A549 (cell line): ENCODE measurements at regions not wholly inside any gene's neighbourhood (a gene's known extent, or its start where the extent isn't known, plus 50 kb on each side); places are given as distances from the start of the nearest gene placed in this dataset.
A peak's percentile ranks its signal among the peaks of the same experiment; 100 is the strongest.

ENCODE experiments used
- ATAC-seq, 2 experiments: fragments of 200-7000 bp in 1 of 2; fragments of >200 bp in 1 of 2; cut with Nextera tagmentation in 1 of 2; cut with Tn5 transposase in 1 of 2; 3 replicates each; pipeline versions ENCODE4 v1.8.0 to v1.9.1; 2018 to 2020; ENCODE audit warnings: mild to moderate bottlenecking in 1 of 2, moderate library complexity in 1 of 2
- CTCF ChIA-PET: fragments of 300-600 bp; sonication (Branson Sonifier 250); formaldehyde crosslinking; extraction: SDS; loops from one replicate; lab custom pipeline; 2021; ENCODE audit warnings: antibody characterized with exemption, inconsistent platforms; lab: Yijun Ruan, JAX
- POLR2A ChIA-PET: fragments of 350-600 bp; formaldehyde crosslinking; extraction: SDS; loops from one replicate; lab custom pipeline; 2021; ENCODE audit warnings: antibody characterized with exemption, inconsistent platforms; lab: Yijun Ruan, JAX
- DNase-seq, 2 experiments: peaks; one replicate each; pipeline versions ENCODE4 v3.0.0 to v3.0.0-alpha.2; 2011 to 2016; ENCODE audit warnings: low read depth in 1 of 2, low spot score in 1 of 2
- FAIRE-seq: peaks from 2 replicates; lab custom pipeline; 2011; peaks lifted over from hg19 to GRCh38; lab: Jason Lieb, UNC
- H3K27ac ChIP-seq, 2 experiments: fragments of >200 bp; sonication (Bioruptor Twin); formaldehyde crosslinking; 3 replicates each; pipeline ENCODE4 v1.5.1; 2016 to 2017
- H3K4me1 ChIP-seq: fragments of >200 bp; sonication (Bioruptor Twin); formaldehyde crosslinking; 3 replicates; pipeline ENCODE4 v1.6.1; 2016
- H3K4me2 ChIP-seq: fragments of >200 bp; sonication (Bioruptor Twin); formaldehyde crosslinking; 3 replicates; pipeline ENCODE4 v1.6.1; 2016
- H3K4me3 ChIP-seq: fragments of >200 bp; sonication (Bioruptor Twin); formaldehyde crosslinking; 3 replicates; pipeline ENCODE4 v1.5.1; 2016
- H3K9me3 ChIP-seq: fragments of >200 bp; sonication (Bioruptor Twin); formaldehyde crosslinking; 3 replicates; pipeline ENCODE4 v1.6.1; 2016
- CEBPB ChIP-seq, 2 experiments: fragments of >200 bp in 1 of 2; sonication (Bioruptor Twin) in 1 of 2; formaldehyde crosslinking in 1 of 2; IDR thresholded peaks; 2 replicates each; pipeline ENCODE4 v1.6.1; 2012 to 2016
- CHD4 ChIP-seq: fragments of 200-600 bp; sonication (generic); IDR thresholded peaks from 2 replicates; pipeline ENCODE4 v1.6.1; 2016; ENCODE audit warnings: antibody characterized with exemption, mild to moderate bottlenecking, borderline replicate concordance
- EHMT2 ChIP-seq: fragments of 200-600 bp; sonication (generic); IDR thresholded peaks from 2 replicates; pipeline ENCODE4 v1.6.1; 2016; ENCODE audit warnings: antibody characterized with exemption, low read depth, mild to moderate bottlenecking, moderate library complexity
- ESRRA ChIP-seq: fragments of 150-350 bp; IDR thresholded peaks from 2 replicates; pipeline ENCODE4 v1.6.1; 2014; ENCODE audit warnings: mild to moderate bottlenecking, low read length, borderline replicate concordance
- FOSB ChIP-seq: fragments of 250-450 bp; sonication (Bioruptor Pico); IDR thresholded peaks from 2 replicates; pipeline ENCODE4 v1.5.0; 2020; ENCODE audit warnings: mild to moderate bottlenecking, moderate library complexity
- GATA3 ChIP-seq: IDR thresholded peaks from 2 replicates; pipeline ENCODE4 v1.6.1; 2012; ENCODE audit warnings: borderline replicate concordance
- HDAC2 ChIP-seq: fragments of 200-600 bp; sonication (generic); IDR thresholded peaks from 2 replicates; pipeline ENCODE4 v1.6.1; 2016
- HOXA7 ChIP-seq: fragments of 250-450 bp; sonication (Bioruptor Pico); IDR thresholded peaks from 2 replicates; pipeline ENCODE4 v1.5.0; 2020; ENCODE audit warnings: mild to moderate bottlenecking, moderate library complexity
- JUN ChIP-seq, 2 experiments: fragments of >200 bp; sonication (Bioruptor Twin); formaldehyde crosslinking; IDR thresholded peaks; 2 replicates in 1 of 2; 3 replicates in 1 of 2; pipeline ENCODE4 v1.6.1; 2016 to 2017
- KDM5A ChIP-seq: fragments of 200-600 bp; sonication (generic); IDR thresholded peaks from 2 replicates; pipeline ENCODE4 v1.6.1; 2016; ENCODE audit warnings: antibody characterized with exemption, mild to moderate bottlenecking
- MAX ChIP-seq: IDR thresholded peaks from 2 replicates; pipeline ENCODE4 v1.6.1; 2012
- MAZ ChIP-seq: fragments of 150-350 bp; IDR thresholded peaks from 2 replicates; pipeline ENCODE4 v1.6.1; 2014; ENCODE audit warnings: antibody characterized with exemption, low read depth, low read length, borderline replicate concordance
- PHF8 ChIP-seq: fragments of 200-600 bp; sonication (generic); IDR thresholded peaks from 2 replicates; pipeline ENCODE4 v1.6.1; 2016; ENCODE audit warnings: low read depth, mild to moderate bottlenecking, antibody characterized with exemption, moderate library complexity, borderline replicate concordance
- RCOR1 ChIP-seq: fragments of 150-350 bp; IDR thresholded peaks from 2 replicates; pipeline ENCODE4 v1.6.1; 2014; ENCODE audit warnings: antibody characterized with exemption, low read length, low read depth
- RFX5 ChIP-seq: fragments of 450-650 bp; IDR thresholded peaks from 2 replicates; pipeline ENCODE4 v1.7.1; 2014; ENCODE audit warnings: antibody characterized with exemption, mild to moderate bottlenecking, moderate library complexity
- SREBF2 ChIP-seq: fragments of 450-650 bp; IDR thresholded peaks from 2 replicates; pipeline ENCODE4 v1.6.1; 2014; ENCODE audit warnings: mild to moderate bottlenecking, moderate library complexity
- TFCP2L1 ChIP-seq: fragments of 250-450 bp; sonication (Bioruptor Pico); IDR thresholded peaks from 2 replicates; pipeline ENCODE4 v1.5.0; 2021; ENCODE audit warnings: mild to moderate bottlenecking
- TP53 ChIP-seq: fragments of 250-450 bp; sonication (Bioruptor Pico); IDR thresholded peaks from 2 replicates; pipeline ENCODE4 v1.5.0; 2021; ENCODE audit warnings: mild to moderate bottlenecking, moderate library complexity
- ZC3H11A ChIP-seq: fragments of 450-650 bp; IDR thresholded peaks from 2 replicates; pipeline ENCODE4 v1.6.1; 2014; ENCODE audit warnings: antibody characterized with exemption, mild to moderate bottlenecking
- ZSCAN20 ChIP-seq: fragments of 250-450 bp; sonication (Bioruptor Pico); IDR thresholded peaks from 2 replicates; pipeline ENCODE4 v1.8.0; 2022; ENCODE audit warnings: mild to moderate bottlenecking, moderate library complexity
- WGBS: methylation state at CpG from one replicate; pipeline ENCODE4 v1.1.6; 2017; ENCODE audit errors: missing lambda C conversion rate; 5-methylcytosine and 5-hydroxymethylcytosine counted together
- TF ChIP-seq, protein P1 (sequence below): fragments of 250-450 bp; sonication (Bioruptor Pico); IDR thresholded peaks from 2 replicates; pipeline ENCODE4 v1.5.0; 2020; ENCODE audit warnings: low read depth, mild to moderate bottlenecking, moderate library complexity
- TF ChIP-seq, protein P2 (sequence below): fragments of >200 bp; sonication (Bioruptor Twin); formaldehyde crosslinking; IDR thresholded peaks from 3 replicates; pipeline ENCODE4 v1.6.1; 2016

GRCh38 chr2:109724533-109725460, 69.3 kb upstream of the RGPD5 start:
- TF ChIP-seq TFCP2L1 (CRISPR knock-in tag) (no peak), JUN (IDR thresholded peaks at IDR 0.05) (no peak), ZC3H11A (no peak), ESRRA (no peak), FOSB (CRISPR knock-in tag) (no peak), TP53 (CRISPR knock-in tag) (no peak), MAZ (no peak), EHMT2 (no peak), KDM5A (no peak)
- TF ChIP-seq, protein P1, sequence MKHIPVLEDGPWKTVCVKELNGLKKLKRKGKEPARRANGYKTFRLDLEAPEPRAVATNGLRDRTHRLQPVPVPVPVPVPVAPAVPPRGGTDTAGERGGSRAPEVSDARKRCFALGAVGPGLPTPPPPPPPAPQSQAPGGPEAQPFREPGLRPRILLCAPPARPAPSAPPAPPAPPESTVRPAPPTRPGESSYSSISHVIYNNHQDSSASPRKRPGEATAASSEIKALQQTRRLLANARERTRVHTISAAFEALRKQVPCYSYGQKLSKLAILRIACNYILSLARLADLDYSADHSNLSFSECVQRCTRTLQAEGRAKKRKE (CRISPR knock-in tag), result no peak
- TF ChIP-seq, protein P2, sequence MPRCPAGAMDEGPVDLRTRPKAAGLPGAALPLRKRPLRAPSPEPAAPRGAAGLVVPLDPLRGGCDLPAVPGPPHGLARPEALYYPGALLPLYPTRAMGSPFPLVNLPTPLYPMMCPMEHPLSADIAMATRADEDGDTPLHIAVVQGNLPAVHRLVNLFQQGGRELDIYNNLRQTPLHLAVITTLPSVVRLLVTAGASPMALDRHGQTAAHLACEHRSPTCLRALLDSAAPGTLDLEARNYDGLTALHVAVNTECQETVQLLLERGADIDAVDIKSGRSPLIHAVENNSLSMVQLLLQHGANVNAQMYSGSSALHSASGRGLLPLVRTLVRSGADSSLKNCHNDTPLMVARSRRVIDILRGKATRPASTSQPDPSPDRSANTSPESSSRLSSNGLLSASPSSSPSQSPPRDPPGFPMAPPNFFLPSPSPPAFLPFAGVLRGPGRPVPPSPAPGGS, result no peak
- no peak overlapping the region for H3K4me3 ChIP-seq
- H3K4me1 ChIP-seq, result 0 out of 3 replicates have a peak, but pooled peaks cover 4% of the 10 kb centered on the region
- CTCF ChIA-PET, result interaction anchor here (1.7 to 2.6 kb wide), 2 partner anchors 17 to 179 kb away, joined by 7 to 11 read pairs; no protein-coding TSS in a partner anchor
- FAIRE-seq (no peak), ATAC-seq (no peak), DNase-seq (no peak)
- H3K9me3 ChIP-seq, result peaks cover 5% of the 10 kb centered on the region; the same call in 1 of the 3 replicates
- no peak overlapping the region for H3K4me2 ChIP-seq
- WGBS, result 54% methylated on average over 9 of the region's 9 CpGs
- H3K27ac ChIP-seq, result no peak overlapping the region
- POLR2A ChIA-PET, result no interaction called here

- ChIA-PET POLR2A (no interaction called here), CTCF (interaction anchor here (0.7 to 2.1 kb wide), 3 partner anchors 9 to 210 kb away, joined by 3 to 6 read pairs (median 3); no protein-coding TSS in a partner anchor)
- ATAC-seq, result peak in 1 of 2 experiments; percentile 59; a peak in 3 of 6 replicates
- Histone ChIP-seq H3K4me2 (no peak overlapping the region), H3K4me3 (no peak overlapping the region), H3K9me3 (peaks cover 5% of the 10 kb centered on the region; the same call in 1 of the 3 replicates), H3K27ac (no peak overlapping the region), H3K4me1 (0 out of 3 replicates have a peak, but pooled peaks cover 4% of the 10 kb centered on the region)
- DNase-seq, result no peak
- FAIRE-seq, result no peak
- no peak for TF ChIP-seq SREBF2
- no peak for TF ChIP-seq ESRRA
- TF ChIP-seq CEBPB (IDR thresholded peaks at IDR 0.05), result no peak
- TF ChIP-seq HDAC2, result no peak
- no peak for TF ChIP-seq ZSCAN20 (CRISPR knock-in tag)
- no peak for TF ChIP-seq RCOR1
- no peak for TF ChIP-seq CHD4
- no peak for TF ChIP-seq RFX5
- TF ChIP-seq, protein P1 (CRISPR knock-in tag), result no peak
- no peak for TF ChIP-seq TFCP2L1 (CRISPR knock-in tag)
- TF ChIP-seq HOXA7, result no peak
- TF ChIP-seq, protein P2, result no peak
- TF ChIP-seq PHF8, result no peak
- no peak for TF ChIP-seq MAX
- no peak for TF ChIP-seq GATA3
- TF ChIP-seq MAZ, result no peak
- 43% methylated on average over 16 of the region's 16 CpGs for WGBS
These were observed 67.5 kb upstream of the RGPD5 start for GRCh38 chr2:109726379-109727270.
